Inflammatory macrophage treated with lipopolysaccharide for 1 hour (primary cell): ENCODE measurements at regions not wholly inside any gene's neighbourhood (a gene's known extent, or its start where the extent isn't known, plus 50 kb on each side); places are given as distances from the start of the nearest gene placed in this dataset.
"Not testable (repeated sequence)": the region's sequence is repeated elsewhere in the genome, so short reads cannot be mapped to it uniquely, and the experiment has no call there.

Experiments
- DNase-seq, 2 donors: peaks; one replicate each; pipeline ENCODE4 v3.0.0-alpha.2; 2020 to 2022

- DNase-seq: no peak
Measured at GRCh38 chr4:116639070-116639577, 446.3 kb downstream of the TRAM1L1 start.

DNA sequence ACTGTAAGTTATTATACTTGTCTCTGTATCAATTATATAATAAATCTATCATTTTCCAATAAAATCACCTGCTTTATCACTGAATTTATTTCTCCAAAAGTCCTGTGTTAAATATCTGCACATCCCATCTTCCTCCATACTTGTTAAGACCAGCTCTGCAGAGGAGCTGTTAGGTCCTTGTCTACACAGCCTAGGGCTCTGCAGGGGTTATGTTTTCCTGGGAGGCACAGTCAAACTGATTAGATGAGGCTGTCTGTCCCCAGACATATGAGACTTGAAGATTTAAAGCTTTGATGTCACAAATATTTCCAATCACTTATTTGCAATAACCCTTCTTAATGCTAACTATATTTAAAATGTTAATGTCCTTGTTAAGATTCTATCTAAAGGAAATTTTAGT, 446.8 kb downstream of the TRAM1L1 start:
- no peak for DNase-seq

- DNase-seq: peak in 1 of 2 donors; percentile 2
Measured at GRCh38 chr4:116636917-116637316, 448.5 kb downstream of the TRAM1L1 start.

- DNase-seq: no peak
Measured at GRCh38 chr4:116632269-116632668, 453.1 kb downstream of the TRAM1L1 start.

DNA sequence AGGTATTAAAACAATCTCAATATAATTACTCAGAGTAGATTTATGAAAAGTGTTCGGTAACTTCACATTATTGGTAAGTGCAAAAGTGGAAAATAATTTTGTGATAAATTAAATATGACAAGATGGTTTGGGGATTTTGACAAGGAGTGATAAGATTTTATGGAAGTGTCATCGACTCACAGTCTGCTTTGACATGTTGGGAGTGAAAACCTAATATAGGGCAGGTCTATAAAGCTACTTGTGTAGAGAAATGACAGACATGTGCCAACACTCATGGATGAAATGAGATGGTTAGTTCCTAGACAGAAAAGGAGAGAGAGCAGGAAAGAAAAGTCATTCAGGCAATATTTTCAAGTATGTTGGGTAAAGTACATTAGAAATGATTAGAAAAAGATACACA, 456.8 kb downstream of the TRAM1L1 start:
- no peak for DNase-seq

GRCh38 chr4:116627545-116627944, 457.8 kb downstream of the TRAM1L1 start:
- no peak for DNase-seq

- DNase-seq: not testable (repeated sequence)
Measured at GRCh38 chr4:116619508-116619907, 465.9 kb downstream of the TRAM1L1 start.

DNA sequence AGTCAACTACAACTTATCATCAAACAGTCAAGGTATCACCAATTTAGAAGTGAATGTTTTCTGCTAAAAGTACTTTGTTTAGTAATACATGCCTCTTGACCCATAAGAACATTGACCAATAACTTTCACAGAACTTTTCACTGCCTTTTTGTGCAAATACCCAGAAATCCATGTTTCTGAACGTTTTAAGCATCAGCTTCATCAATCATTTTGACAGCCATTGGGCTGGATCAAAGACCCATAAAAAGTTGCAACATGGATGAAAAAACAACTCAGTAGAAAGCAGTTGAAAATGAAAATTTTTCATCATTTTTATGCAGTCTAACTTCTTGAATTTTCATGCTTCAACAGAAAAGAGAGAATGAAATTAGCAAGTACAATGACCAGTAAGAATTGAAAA, 466.7 kb downstream of the TRAM1L1 start:
- no peak for DNase-seq

- no peak for DNase-seq
Measured at GRCh38 chr4:116603096-116603495, 482.3 kb downstream of the TRAM1L1 start.

- DNase-seq: no peak
Measured at GRCh38 chr4:116599859-116600258, 485.5 kb downstream of the TRAM1L1 start.

DNA sequence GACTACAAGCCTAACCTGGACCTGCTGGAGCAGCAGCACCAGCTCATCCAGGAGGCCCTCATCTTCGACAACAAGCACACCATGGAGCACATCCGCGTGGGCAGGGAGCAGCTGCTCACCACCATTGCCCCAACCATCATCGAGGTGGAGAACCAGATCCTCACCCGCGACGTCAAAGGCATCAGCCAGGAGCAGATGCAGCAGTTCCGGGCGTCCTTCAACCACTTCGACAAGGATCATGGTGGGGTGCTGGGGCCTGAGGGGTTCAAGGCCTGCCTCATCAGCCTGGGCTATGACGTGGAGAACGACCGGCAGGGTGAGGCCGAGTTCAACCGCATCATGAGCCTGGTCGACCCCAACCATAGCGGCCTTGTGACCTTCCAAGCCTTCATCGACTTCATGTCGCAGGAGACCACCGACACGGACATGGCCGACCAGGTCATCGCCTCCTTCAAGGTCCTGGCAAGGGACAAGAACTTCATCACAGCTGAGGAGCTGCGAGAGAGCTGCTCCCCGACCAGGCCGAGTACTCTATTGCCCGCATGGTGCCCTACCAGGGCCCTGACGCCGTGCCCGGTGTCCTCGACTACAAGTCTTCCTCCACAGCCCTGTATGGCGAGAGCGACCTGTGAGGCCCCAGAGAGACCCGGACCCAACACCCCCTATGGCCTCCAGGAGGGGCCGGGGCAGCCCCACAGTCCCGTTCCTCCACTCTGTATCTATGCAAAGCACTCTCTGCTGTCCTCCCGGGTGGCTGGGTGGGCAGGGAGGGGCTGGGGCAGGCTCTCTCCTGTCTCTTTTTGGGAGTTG, 486.2 kb downstream of the TRAM1L1 start:
- no peak for DNase-seq

DNA sequence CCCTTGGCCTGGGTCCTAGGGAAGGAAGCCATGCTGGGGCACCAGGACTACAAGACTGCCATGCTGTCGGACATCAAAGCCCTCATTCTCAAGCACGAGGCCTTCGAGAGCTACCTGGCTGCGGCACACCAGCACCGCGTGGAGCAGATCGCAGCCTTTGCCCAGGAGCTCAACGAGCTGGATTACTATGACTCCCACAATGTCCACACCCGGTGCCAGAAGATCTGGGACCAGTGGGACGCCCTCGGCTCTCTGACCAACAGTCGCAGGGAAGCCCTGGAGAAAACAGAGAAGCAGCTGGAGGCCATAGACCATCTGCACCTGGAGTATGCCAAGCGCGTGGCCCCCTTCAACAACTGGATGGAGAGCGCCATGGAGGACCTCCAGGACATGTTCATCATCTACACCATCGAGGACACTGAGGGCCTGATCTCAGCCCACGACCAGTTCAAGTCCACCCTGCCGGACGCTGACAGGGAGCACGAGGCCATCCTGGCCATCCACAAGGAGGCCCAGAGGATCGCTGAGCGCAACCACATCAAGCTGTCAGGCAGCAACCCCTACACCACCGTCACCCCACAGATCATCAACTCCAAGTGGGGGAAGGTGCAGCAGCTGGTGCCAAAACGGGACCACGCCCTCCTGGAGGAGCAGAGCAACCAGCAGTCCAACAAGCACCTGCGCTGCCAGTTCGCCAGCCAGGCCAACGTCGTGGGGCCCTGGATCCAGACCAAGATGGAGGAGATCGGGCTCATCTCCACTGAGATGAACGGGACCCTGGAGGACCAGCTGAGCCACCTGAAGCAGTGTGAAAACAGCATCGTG, 487.0 kb downstream of the TRAM1L1 start:
- no peak for DNase-seq

- DNase-seq: no peak
Measured at GRCh38 chr4:116590648-116591047, 494.7 kb downstream of the TRAM1L1 start.

GRCh38 chr4:116588783-116589182, 496.6 kb downstream of the TRAM1L1 start:
- DNase-seq: no peak

DNA sequence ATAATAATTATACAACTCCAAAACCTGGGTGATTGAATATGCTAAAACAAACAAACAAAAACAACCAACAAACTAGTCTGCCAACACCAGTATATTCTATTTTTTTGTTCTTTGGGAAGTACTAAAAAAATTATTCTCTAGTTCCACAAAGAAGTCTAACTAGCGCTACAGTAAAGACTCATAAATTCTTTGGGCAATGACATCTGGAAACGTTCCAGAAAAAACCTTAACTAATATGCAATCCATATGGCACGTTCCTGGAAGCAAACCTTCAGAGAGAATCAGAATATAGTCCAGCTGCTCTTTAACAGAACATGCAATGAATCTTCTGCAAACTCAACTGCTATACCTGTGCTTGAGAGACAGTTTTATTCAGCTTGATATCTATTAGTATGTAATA, 500.1 kb downstream of the TRAM1L1 start:
- DNase-seq: no peak

DNA sequence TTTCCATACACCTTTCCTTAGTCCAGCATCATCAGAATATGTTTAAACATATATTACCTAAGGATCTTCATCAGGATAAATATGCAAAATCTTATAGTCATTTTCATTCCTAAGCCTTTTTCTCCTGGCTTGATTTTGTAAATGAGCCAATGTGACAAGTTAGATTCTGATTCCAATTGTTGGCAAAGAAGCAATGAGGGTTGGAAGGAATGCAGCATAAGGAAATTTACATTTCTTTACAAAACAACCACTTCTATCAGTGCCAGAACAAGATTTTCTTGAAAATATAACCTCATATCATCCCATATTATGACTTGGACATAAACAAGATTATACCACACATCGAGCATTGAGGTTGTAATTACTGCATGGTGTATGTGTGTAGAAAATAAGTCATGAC, 508.1 kb downstream of the TRAM1L1 start:
- DNase-seq: no peak

GRCh38 chr4:116573540-116573939, 511.8 kb downstream of the TRAM1L1 start:
- no peak for DNase-seq

DNA sequence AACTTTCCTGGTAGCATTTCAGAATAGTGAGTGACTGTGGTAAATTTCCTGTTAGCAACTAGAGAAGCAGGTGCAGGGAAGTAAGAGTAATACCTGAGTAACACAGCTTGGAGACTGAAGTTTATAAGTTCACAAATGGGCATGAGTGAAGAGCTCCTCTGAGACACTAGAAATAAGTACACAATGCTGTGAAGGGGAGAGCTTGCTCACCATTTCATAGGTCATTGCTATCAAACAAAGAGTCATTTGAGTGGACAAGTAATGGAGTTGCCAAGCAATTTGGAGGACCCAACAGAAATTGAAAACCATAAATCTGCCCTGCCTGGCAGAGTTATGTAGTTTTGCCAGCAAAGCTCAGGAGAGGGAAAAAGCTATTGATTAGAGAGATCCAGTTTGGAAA, 523.6 kb downstream of the TRAM1L1 start:
- no peak for DNase-seq

- no peak for DNase-seq
Measured at GRCh38 chr4:116551806-116552205, 533.6 kb downstream of the TRAM1L1 start.

DNA sequence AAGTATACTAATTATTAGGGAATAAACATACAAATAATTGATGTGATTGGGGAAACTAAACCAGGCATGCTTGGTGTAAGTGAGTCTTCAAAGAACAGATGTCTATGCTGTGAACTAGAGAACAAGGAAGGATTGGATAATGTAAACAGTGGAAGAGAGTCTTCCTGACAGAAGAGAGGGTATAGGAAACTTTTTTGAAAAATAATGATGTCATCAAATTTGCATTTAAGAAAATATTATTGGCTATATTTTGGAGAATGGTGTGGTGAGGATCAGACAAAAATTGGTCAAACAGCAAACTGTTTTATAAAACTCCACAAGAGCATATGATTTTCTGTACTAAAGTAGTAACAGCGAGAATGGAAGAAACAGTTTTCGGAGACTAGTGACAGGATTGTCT, 537.7 kb downstream of the TRAM1L1 start:
- no peak for DNase-seq

DNA sequence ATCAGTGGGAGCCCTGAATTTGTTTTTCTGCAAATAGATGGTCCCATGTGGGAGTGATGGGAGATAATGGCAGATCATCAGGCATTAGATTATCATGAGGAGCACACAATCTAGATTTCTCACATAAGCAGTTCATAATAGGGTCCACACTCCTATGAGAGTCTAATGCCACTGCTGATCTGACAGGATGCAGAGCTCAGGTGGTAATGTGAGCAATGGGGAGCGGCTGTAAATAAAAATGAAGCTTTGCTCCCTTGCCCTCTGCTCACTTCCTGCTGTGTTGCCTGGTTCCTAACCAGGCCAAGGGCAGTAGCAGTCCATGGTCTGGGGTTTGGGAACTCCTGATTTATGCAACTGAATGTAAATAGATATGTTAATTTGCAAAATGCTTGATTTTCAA, 538.6 kb downstream of the TRAM1L1 start:
- DNase-seq: no peak

DNA sequence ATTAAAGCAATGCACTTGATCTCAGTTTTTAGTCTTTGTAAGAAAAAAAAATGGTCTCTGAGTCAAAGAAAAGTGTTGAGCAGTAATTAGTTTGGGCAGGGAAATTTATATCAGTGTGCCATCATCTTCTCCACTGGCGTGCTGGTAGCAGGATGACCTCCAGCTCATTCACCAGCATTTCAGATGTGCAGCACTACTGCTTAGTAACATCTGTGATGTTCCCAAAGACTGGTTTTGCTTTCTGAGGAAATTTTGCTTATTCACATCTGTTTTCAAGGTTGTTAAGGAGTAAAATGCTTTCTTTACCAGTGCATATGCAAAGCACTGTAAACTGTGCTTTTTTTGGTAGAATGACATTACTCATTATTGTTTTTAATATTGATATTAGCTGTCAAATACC, 540.4 kb downstream of the TRAM1L1 start:
- DNase-seq: no peak

- no peak for DNase-seq
Measured at GRCh38 chr4:116539744-116540143, 545.6 kb downstream of the TRAM1L1 start.

GRCh38 chr4:116537828-116538227, 547.5 kb downstream of the TRAM1L1 start:
- no peak for DNase-seq
